HG03439 (cell line): ENCODE measurements at regions not wholly inside any gene's neighbourhood (a gene's known extent, or its start where the extent isn't known, plus 50 kb on each side); places are given as distances from the start of the nearest gene placed in this dataset.
"Not testable (repeated sequence)": the region's sequence is repeated elsewhere in the genome, so short reads cannot be mapped to it uniquely, and the experiment has no call there.

ENCODE experiments used
- ATAC-seq: cut with Tn5 transposase; IDR thresholded peaks from one replicate; pipeline ENCODE4 v1.9.1; 2021; ENCODE audit warnings: mild to moderate bottlenecking, moderate library complexity; ENCODE audit not compliant: unreplicated experiment

DNA sequence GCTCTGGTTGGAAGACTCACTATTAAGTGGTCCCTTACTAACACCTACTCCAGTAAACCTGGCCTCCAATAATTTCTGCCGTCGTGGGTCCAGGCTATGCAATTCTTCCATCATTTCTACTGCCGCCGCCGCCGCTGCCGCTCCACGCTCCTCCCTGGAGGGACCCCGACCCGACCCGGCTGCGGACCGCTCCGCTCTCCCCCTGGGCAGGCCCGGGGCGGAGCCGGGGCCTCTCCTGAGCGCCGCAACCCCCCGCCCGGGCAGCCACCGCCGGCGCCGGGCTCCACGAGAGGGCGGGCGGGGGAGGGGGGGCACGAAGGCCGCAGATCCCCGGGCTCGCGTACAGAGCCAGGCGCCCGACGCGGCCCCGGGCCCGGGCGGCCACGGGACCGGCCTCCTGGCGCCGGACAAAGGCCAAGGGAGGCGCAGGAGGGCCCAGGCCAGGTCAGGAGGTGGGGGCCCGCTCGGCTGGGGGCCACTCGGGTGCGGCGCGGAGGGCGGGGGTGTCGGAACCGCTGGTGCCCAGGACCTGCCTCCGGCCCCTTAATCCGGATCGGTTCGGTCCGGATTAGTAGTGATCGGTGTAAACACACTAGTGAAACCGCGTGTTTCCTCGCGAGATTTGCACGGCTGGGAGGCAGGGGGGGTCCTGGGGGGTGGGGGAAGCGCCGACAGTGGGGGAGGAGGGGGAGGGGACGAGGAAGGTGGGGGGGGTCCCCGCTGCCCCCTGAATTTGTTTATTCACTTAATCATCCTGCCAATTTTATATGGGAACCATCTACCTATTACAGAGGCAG is 215.1 kb upstream of the CCL2 start:
- not testable (repeated sequence) for ATAC-seq

DNA sequence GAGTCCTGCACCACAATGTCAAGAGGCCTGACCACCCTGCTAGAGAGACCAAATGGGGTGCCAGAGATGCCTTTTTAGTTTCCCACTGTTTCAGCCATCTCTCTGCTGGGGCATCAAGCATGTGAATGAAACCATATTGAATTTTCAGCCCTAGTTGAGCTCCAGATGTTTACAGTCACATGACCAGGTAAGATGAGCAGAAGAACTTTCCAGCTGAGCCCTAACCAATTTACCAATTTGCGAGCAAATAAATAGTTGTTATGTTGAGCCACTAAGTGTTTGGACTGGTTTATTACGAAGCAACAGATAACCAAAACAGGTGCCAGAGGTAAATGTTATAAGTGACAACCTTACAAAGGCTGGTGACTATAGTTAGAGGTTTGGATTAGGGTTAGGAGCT is 209.1 kb upstream of the CCL2 start:
- no peak for ATAC-seq

DNA sequence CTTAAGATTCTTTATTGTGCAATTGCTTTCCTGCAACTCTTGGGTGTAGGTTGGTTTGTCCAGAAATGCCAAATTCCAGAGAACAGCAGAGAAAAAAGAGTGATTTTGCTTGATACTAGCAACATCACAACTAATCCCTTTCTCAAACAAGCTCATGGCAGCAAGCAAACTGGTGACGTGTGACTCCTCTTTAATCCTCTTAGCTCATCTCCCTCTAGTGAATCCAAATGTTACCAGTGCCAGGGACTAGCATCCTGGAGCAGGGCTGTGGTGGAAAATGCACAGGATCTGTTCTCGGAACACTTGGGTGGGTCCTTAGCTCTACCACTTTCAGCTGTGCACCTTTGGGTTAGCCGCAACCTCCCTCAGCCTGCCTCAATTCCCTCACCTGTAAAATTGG is 204.0 kb upstream of the CCL2 start:
- no peak for ATAC-seq

DNA sequence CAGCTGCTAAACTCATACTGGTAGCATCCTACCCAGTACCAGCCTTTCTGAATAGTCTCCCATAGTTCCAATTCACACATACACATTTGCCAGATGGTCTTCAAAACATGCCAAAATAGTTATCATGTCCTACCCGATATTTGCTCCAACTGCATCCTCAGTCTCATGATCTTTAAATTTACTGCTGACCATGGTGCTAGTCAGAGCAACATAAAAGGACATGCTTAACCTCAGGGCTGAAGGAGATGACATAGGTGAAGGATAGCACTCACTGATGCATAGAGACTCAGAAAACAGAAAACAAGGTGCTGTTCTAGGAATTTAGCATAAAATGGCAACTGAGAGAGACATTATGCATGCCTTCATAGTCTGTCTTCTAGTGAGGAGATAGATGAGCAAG is 200.6 kb upstream of the CCL2 start:
- no peak for ATAC-seq

DNA sequence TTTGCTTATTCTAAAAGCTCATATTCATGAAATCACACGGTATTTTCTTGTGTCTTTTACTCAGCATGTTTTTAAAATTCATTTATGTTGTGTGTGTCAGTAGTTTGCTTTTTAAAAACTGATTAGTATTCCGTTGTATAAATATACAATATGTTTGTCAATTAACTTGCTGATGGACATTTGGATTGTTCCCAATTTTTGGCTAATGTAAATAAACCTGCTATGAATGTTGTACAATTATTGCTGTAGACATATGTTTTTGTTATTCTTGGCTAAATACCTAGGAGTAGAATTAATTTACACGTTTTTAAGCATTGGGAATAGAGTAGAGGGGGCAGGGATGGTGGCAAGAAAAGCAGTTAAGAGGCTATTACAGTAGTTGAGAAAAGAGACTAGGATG is 199.5 kb upstream of the CCL2 start:
- ATAC-seq, result no peak

DNA sequence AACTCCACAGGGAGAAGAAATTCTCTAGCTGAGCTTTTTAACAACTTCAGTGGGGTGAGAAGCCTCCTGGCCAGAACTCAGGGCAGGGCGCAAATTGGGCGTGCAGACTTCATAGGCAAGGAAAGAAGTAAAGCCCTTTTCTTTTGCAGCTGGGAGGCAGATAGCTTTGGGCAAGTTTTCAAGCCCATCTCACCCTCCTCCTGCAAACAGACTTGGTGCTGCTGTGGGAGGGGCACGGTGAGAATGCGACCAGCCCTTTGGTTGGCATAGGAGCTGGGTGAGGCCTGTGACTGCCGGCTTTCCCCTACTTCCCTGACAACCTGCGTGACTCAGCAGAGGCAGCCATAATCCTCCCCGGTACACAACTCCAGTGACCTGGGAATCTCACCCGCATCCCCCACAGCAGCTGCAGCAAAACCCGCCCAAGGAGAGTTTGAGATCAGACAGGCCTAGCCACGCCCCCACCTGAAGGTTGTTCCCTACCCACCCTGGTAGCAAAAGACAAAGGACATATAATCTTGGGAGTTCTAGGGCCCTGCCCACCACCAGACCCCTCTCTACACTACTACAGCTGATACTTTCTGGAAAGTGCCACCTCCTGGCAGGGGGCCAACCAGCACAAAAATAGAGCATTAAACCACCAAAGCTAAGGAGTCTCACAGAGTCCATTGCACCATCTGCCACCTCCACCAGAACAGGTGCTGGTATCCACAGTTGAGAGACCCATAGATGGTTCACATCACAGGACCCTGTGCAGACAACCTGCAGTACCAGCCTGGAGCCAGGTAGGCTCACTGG is 195.5 kb upstream of the CCL2 start:
- no peak for ATAC-seq

DNA sequence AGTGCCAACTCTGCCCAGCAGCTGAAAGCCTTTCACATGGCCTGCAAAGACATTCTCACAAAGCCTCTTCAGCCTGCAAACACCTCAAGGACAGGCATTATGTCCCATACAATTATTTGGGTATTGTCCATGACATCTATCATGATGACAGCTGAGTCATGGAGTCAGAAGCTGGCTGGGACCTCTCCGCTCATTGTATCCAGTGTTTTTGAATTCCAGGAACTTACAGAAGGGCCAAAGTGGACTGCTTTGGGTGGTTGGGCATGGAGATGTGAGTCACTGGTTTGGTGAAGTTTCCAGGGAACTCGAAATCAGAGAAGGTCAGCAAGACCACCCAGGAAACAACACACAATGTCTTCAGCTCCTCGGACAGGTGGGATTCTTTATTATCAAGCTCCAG is 188.6 kb upstream of the CCL2 start:
- ATAC-seq, result no peak

DNA sequence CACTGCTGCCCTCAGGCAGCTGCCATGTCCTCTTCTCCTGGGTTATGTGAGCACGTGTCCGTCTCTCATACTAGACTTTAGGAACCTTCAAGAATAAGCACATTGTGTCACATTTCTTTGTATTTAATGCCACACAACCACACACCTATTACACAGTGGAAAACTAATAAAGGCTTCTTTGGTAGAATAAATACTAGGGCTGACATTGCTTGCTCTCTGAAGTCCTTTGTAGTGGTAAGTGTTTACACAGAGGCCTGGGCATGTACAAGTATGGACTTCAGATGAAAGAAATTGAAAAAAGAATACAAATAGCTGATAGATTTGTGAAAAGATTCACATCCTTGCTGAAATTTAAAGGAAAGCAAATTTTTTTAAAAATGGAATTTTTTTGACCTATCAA is 188.1 kb upstream of the CCL2 start:
- ATAC-seq, result no peak

DNA sequence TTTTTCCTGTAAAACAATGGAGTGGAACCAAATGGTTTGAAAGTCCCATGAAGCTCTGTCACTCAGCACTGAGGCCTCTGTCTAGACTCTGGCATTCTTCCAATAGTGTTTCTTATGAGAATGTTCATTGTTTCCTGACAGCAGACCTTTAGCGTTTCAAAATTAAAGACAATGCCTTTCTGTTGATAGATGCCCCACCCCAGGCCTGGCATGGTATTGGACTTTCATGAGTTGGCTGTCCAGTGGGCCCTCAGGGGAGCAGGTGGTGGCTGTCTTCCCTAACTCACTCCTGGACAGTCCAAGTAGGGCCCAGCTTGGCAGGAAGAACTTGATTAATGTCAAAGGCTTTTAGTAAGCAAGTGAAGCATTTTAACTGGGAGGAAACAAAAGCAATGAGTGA is 186.5 kb upstream of the CCL2 start:
- no peak for ATAC-seq

DNA sequence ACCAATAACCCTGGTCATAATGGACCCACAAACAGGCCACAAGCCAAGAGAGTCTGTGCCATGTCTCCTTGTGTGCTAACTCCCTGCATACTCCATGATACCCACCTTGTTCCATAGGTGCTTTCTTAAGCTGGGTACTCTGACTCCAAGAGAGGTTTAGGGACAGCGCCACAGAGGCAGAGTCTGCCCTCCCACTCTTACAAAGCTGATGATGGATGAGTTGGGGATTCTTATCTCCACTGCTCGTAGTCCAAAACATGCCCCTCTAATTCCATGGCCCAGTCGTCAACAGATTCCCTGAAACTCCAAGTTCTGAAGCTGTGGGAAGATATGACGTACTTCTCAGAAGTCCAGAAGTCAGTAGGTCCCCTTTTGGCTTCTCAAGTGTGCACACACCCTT is 184.4 kb upstream of the CCL2 start:
- ATAC-seq, result no peak

DNA sequence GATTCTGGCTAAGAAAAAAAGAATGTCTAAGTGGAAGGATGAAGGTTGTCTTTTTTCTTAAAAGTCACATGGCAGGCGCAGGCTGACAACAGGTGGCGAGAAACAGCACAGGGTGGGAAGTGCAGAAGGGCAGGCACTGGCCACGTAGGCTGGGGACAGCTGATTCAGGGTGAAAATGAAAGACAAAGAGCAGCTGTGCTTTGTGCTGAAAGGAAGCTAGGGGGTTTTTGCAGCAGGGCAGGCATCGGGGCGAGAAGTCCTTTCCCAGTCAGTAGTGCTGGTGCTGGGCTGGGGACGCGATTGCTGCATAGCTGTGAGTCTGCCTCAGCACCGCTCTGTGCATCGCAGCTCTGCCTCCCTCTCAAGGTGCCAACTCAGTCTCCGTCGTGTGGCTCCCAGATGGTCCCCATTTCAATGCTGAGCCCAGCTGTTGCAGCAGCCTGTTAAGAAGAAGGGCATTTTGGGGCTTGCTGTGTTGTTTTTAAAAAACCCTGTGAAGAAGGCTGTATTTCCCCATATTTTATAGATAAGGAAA is 183.1 kb upstream of the CCL2 start:
- no peak for ATAC-seq

DNA sequence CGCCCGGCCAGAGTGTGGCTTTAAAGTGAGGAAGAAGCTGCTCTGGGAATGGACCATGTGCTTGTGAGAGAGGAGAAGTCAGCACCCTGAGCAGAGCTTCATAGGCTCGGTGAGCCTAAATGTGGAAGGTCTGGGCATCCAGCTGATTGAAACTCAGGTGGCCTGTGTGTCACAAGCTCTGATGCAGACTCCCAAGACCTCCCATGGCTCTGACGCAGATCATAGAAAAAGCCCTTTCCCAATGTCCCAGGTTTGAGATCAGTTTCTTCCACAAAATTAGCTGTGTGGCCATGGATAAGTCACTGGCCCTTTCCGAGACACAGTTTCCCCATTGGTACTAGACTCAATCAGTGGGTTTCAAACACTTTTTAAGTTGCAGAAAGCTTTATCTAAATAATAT is 180.0 kb upstream of the CCL2 start:
- no peak for ATAC-seq

DNA sequence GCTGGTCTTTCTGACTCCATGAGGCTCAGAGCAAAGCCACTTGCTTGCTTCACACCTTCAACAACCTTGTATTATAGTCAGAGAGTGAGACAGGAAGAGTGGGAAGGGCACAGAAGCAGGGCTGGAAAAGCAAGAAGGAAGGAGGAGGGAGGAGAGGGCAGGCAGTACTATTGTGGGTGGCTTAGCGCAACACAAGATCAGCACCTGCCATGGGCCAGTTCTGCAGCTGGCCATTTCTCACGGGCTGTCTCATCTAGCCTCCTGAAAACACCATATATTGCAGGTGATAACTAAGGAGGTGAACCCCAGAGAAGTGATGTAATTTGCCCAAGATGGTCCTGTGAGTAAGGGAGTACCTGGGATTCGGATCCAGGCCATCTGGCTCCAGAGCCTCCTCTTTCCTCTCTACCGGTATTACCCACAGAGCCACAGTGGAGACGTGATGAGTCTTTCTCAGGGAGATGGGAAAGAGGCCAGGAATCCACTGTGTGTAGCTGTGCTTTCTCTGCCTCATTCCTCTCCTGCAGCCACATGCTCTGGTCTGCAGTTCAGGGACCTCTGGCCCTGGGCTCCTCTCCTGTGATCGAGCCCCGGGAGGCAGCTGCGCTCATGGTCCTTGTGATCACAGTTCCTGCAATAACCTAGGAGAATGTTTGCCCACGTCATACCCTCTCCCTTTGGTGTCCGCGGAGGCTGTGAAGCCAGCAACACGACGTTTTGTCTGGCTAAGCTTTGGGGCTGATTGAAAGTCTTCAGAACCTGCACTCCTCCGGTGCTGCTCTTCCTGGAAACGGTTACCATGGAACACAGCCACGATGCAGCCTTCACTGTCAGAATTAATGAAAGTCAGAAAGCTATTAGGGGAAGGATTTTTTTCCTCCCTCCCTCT is 178.1 kb upstream of the CCL2 start:
- no peak for ATAC-seq

DNA sequence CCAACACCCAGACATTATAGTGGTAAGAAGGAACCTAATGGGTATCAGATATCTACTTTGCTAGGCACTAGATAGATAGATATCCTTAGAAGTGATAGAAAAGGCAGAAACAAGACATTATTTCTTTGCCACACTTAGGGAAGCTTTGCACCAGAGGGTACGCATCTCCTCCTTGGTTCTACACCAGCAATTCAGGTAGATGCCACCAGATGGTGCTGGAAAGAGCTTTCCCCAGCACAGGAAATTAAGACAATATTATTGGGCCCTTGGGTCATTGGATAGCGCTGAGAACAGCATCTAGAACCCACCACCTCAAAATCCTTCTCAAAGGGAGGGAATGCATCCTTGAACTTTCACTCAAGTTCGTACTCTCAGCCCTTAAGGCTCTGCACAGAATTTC is 173.8 kb upstream of the CCL2 start:
- no peak for ATAC-seq

DNA sequence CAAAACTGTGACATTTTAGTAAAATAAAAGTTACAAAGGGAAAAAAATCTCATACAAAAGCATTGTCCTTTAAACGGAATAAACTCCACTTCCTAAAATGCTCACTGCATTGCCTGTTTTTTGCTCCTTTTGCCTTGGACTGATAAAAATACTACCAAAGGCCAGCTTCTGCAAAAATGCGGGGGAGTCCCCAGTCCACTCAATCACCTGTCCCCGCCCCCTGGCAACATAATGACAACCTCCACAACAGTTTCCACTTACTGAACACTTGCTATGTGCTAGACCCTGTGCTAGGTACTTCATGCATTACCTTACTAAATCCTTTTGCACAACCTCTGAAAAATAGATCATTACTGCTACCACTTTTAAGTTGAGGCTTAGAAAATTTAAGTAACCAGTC is 172.7 kb upstream of the CCL2 start:
- ATAC-seq, result no peak

DNA sequence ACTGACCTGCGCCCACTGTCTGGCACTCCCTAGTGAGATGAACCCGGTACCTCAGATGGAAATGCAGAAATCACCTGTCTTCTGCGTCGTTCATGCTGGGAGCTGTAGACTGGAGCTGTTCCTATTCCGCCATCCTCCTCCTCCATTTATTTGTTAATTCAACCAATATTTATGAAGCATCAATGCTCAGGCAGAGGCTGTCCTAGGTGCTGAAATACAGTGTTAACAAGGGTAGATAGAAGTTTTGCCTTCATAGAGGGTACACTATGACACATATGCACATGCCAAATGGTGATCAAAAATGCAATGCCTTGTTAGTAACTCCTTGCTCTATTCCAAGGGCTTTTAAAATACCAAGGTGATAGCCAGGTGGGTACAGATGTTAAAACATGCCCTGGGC is 166.0 kb upstream of the CCL2 start:
- not testable (repeated sequence) for ATAC-seq

DNA sequence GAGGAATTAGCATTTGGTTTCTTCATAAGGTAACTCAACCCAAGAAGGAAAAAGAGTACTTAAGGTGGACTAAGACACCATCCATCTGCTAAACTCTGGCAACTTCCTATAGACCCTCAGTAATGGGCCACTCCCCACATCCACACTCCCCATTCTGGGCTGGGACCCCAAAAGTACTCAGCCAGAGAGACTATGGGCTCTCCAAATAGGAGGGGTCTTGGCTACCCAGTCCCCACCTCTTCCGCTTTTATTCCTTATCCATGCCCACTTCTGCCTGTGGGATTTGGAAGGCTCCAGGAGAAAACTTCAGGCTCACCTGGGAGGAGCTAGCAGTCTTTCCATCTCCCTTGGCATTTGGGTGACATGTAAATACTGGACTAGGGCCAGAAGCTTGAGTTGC is 164.5 kb upstream of the CCL2 start:
- ATAC-seq, result no peak

DNA sequence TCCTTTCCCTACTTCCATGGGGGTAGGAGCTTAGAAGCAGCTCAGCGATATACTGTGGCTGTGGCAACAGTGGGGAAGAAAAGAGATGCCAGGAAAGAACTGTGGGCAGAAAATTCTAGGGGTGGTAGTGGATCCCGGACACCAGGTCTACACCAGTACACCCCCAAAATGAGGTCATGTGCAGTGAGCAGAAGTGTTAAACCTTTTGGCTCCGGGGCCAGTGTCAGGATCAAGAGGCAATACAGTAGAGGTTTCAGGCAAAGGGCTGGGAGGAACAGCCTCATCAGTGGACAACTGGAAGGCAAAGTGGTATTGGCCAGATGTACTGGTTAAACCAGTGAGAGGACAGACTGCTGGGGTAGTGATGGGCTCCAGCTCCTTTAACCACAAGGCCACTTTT is 163.1 kb upstream of the CCL2 start:
- ATAC-seq, result no peak

DNA sequence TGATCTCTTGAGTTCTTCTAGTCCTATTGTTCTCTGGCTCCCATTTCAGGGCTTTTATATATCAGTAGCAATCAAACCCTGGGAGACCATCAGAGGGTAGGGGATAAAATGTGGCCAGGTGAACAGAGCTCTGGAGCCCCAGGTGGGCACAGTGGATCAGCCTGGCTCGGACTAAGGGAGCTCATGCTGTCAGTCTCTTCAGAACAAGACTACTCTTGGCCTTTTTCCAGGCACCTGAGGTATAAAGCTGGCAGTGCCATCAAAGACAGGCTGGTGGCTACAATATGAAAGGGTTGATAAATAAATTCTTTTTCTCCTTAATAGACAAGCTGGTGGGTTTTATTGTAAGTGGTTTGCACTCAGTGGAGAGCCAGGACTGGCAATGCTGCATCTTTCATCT is 160.0 kb upstream of the CCL2 start:
- ATAC-seq, result no peak

DNA sequence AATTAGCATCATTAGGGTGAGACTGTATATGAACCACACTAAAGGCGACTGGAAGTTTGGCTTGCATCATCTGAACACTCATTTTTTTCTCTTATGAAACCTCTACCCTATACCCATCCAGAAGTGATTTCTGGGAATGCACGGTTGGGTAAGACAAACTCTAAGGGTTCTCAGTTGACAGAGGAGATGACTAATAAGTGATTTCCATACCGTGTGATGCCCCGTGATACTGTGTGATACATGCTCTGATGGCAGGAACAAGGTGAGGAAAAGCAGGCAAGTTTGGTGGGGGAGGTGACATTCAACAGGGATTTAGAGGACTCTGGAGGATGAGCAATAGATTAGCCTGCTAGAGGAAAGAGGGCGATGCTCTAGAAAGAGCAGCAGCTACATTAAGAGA is 156.4 kb upstream of the CCL2 start:
- ATAC-seq, result no peak

DNA sequence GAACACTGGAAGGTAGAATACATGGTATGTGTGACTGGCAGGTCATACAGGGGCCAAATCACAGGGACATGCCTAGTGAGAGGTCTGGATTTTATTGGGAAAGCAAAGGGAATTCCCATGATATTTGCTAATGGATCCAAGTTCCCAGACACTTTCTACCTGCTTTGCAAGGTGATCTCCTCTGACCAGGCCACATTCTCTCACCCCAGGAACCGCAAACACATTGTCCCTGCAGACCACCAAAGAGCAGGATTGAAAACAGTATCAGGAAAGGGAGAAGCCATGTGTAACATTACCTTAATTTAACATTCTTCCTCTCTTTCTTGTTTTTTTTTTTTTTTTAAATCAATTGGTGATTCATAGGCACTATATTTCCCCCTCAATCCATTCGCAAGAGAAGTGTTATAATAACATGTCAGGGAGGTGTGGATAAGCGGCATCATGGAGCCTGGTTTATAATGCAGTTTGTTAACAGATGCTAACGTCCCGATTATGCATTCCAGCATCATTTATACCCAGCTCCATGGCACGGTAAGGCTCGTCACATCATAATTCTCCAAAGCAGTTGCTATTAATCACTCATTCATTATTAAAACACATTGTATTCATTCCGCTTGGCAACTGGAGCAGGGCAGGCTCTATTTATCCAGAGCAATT is 155.1 kb upstream of the CCL2 start:
- ATAC-seq, result no peak
